ENCODE measurements at regions not wholly inside any gene's neighbourhood (a gene's known extent, or its start where the extent isn't known, plus 50 kb on each side); places are given as distances from the start of the nearest gene placed in this dataset.

GRCh38 chr11:11220786-11221185 lies 132.3 kb downstream of the CSNK2A3 start:
- no peak overlapping the region for H2AFZ ChIP-seq (ENCODE audit: low read depth, low read length)

DNA sequence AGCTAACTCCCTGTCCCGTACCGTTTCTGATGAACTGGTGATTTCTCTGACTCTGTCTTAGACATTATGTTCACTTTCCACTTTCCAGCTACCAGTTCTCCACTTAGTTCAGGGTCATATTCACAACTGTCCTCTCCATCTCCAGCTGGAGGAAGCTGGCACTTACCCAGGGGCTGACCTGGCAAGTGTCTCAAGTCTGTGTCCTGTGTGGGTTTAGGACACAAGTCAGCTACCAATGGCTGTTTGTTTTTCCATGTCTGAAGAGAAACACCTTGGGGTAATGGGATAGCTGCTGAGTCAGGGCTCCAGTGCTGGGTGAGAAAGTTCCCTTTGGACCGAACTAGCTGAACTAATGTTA lies 134.4 kb downstream of the CSNK2A3 start:
- TF ChIP-seq, protein P1, sequence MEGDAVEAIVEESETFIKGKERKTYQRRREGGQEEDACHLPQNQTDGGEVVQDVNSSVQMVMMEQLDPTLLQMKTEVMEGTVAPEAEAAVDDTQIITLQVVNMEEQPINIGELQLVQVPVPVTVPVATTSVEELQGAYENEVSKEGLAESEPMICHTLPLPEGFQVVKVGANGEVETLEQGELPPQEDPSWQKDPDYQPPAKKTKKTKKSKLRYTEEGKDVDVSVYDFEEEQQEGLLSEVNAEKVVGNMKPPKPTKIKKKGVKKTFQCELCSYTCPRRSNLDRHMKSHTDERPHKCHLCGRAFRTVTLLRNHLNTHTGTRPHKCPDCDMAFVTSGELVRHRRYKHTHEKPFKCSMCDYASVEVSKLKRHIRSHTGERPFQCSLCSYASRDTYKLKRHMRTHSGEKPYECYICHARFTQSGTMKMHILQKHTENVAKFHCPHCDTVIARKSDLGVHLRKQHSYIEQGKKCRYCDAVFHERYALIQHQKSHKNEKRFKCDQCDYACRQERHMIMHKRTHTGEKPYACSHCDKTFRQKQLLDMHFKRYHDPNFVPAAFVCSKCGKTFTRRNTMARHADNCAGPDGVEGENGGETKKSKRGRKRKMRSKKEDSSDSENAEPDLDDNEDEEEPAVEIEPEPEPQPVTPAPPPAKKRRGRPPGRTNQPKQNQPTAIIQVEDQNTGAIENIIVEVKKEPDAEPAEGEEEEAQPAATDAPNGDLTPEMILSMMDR (IDR thresholded peaks at IDR 0.05; ENCODE audit: borderline replicate concordance, extremely low read depth, low read length, poor library complexity, severe bottlenecking) = no peak
- no peak for TF ChIP-seq EZH2 (IDR thresholded peaks at IDR 0.05; ENCODE audit: borderline replicate concordance, low read depth, low read length, severe bottlenecking)
- no peaks in the 10 kb centered on the region for H4K20me1 ChIP-seq (ENCODE audit: insufficient read depth, low read length)
- no peak for ATAC-seq (ENCODE audit: insufficient read depth, low read depth)
- H3K79me2 ChIP-seq (ENCODE audit: insufficient read depth, low read length) = no peaks in the 10 kb centered on the region
- H3K9ac ChIP-seq (ENCODE audit: low read depth, low read length) = no peak overlapping the region
- H3K4me2 ChIP-seq (ENCODE audit: insufficient read depth, low read length) = no peak overlapping the region
- H3K4me3 ChIP-seq (ENCODE audit: low read depth in 1 of 2, low read length in 2 of 2) = no peak overlapping the region
- no peaks in the 10 kb centered on the region for H3K4me1 ChIP-seq (ENCODE audit: insufficient read depth, low read length)
- H3K27ac ChIP-seq (ENCODE audit: low read length) = no peak overlapping the region
- no peak overlapping the region for H2AFZ ChIP-seq (ENCODE audit: low read depth, low read length)
- H3K27me3 ChIP-seq (ENCODE audit: insufficient read depth, low read length, poor library complexity) = peaks cover 8% of the 10 kb centered on the region
- no peaks in the 10 kb centered on the region for H3K9me3 ChIP-seq (ENCODE audit: insufficient read depth, low read length, severe bottlenecking)
- no peak for DNase-seq
- no peaks in the 10 kb centered on the region for H3K36me3 ChIP-seq (ENCODE audit: insufficient read depth, low read length)

More at GRCh38 chr11:11220786-11221185, 132.3 kb downstream of the CSNK2A3 start:
- Histone ChIP-seq H4K20me1 (ENCODE audit: insufficient read depth, low read length) (no peaks in the 10 kb centered on the region), H3K79me2 (ENCODE audit: insufficient read depth, low read length) (no peaks in the 10 kb centered on the region), H3K9me3 (ENCODE audit: insufficient read depth, low read length, severe bottlenecking) (no peaks in the 10 kb centered on the region), H3K27ac (ENCODE audit: low read length) (no peak overlapping the region), H3K4me2 (ENCODE audit: insufficient read depth, low read length) (no peak overlapping the region), H3K27me3 (ENCODE audit: insufficient read depth, low read length, poor library complexity) (peaks cover 8% of the 10 kb centered on the region), H3K36me3 (ENCODE audit: insufficient read depth, low read length) (no peaks in the 10 kb centered on the region), H3K9ac (ENCODE audit: low read depth, low read length) (no peak overlapping the region), H3K4me1 (ENCODE audit: insufficient read depth, low read length) (no peaks in the 10 kb centered on the region), H3K4me3 (ENCODE audit: low read depth in 1 of 2, low read length in 2 of 2) (no peak overlapping the region)
- ATAC-seq (ENCODE audit: insufficient read depth, low read depth) = no peak
- DNase-seq = no peak
- TF ChIP-seq EZH2 (IDR thresholded peaks at IDR 0.05; ENCODE audit: borderline replicate concordance, low read depth, low read length, severe bottlenecking) = no peak
- TF ChIP-seq, protein P1 (IDR thresholded peaks at IDR 0.05; ENCODE audit: borderline replicate concordance, extremely low read depth, low read length, poor library complexity, severe bottlenecking) = no peak

DNA sequence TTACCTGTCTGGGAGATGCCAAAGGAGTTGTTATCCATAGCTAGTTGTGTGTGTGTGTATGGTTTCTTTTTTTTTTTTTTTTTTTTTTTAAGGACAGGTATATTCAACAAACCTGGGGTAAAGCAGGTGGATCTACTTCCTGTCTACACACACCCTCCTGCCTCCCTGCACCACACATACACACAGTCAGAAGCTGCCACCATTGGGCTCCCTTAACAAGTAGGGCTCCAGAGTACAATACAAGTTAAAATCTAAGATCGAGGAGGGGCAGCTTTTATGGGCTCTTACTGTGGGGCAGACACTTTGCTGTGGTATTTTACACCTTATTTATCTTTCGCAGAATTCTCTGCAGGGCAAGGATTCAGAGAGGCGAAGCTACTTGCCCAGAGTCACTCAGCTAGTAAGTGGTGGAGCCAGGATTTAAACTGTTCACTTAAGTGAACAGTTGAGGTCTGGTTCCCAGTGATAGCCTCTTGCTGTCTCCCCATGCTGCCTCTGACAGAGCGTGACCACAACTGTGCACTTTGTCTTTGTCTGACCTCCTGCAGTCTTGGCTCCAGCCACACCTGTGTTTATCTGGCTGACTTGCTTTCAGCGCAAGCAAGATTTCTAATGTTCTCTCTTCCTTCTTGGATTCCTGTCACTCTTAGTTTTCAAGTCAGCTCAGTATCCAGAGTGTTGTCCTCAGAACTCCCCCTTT lies 135.0 kb downstream of the CSNK2A3 start:
- Histone ChIP-seq H3K4me1 (ENCODE audit: insufficient read depth, low read length) (no peaks in the 10 kb centered on the region), H3K27ac (ENCODE audit: low read length) (no peak overlapping the region), H3K9ac (ENCODE audit: low read depth, low read length) (no peak overlapping the region), H4K20me1 (ENCODE audit: insufficient read depth, low read length) (no peaks in the 10 kb centered on the region), H3K27me3 (ENCODE audit: insufficient read depth, low read length, poor library complexity) (peaks cover 12% of the 10 kb centered on the region), H3K4me2 (ENCODE audit: insufficient read depth, low read length) (no peak overlapping the region), H3K79me2 (ENCODE audit: insufficient read depth, low read length) (no peaks in the 10 kb centered on the region), H3K9me3 (ENCODE audit: insufficient read depth, low read length, severe bottlenecking) (no peaks in the 10 kb centered on the region), H3K4me3 (ENCODE audit: low read depth in 1 of 2, low read length in 2 of 2) (no peak overlapping the region), H3K36me3 (ENCODE audit: insufficient read depth, low read length) (no peaks in the 10 kb centered on the region), H2AFZ (ENCODE audit: low read depth, low read length) (no peak overlapping the region)
- no peak for TF ChIP-seq EZH2 (IDR thresholded peaks at IDR 0.05; ENCODE audit: borderline replicate concordance, low read depth, low read length, severe bottlenecking)
- TF ChIP-seq, protein P1 (IDR thresholded peaks at IDR 0.05; ENCODE audit: borderline replicate concordance, extremely low read depth, low read length, poor library complexity, severe bottlenecking) = no peak
- DNase-seq (no peak), ATAC-seq (ENCODE audit: insufficient read depth, low read depth) (no peak)

Data from DND-41 (cell line).